K562 (cell line): ENCODE measurements at regions not wholly inside any gene's neighbourhood (a gene's known extent, or its start where the extent isn't known, plus 50 kb on each side); places are given as distances from the start of the nearest gene placed in this dataset.

Experiments
- ATAC-seq: fragments of 200-7000 bp; cut with Tn5 transposase; 3 replicates; pipeline ENCODE4 v1.9.1; 2020; ENCODE audit warnings: moderate library complexity
- BruUV-seq: library from RNA; stranded (reverse); fragments of 400-500 nt; replicated peaks from 2 replicates; lab custom pipeline; 2021; lab: Mats Ljungman, UMichigan
- CTCF ChIA-PET: fragments of 300-600 bp; formaldehyde crosslinking; extraction: SDS; loops from one replicate; lab custom pipeline; 2021; ENCODE audit warnings: low intra/inter-chr PET ratio; lab: Yijun Ruan, JAX
- POLR2A ChIA-PET: fragments of 300-600, 350-650 bp; sonication (Branson Sonifier 250); formaldehyde crosslinking; extraction: SDS; loops from one replicate; lab custom pipeline; 2021; ENCODE audit warnings: antibody characterized with exemption, inconsistent platforms; lab: Yijun Ruan, JAX
- DNase-seq, 4 experiments: peaks; one replicate each; pipeline versions ENCODE4 v3.0.0 to v3.0.0-alpha.2; 2011 to 2018; ENCODE audit warnings: low spot score in 3 of 4, mixed read lengths in 3 of 4; ENCODE audit errors: extremely low read depth in 1 of 4
- FAIRE-seq: peaks from 2 replicates; lab custom pipeline; 2011; peaks lifted over from hg19 to GRCh38; lab: Jason Lieb, UNC
- H2AFZ ChIP-seq: 2 replicates; pipeline ENCODE4 v1.6.0; 2011; ENCODE audit warnings: low read depth, low read length, control low read depth, inconsistent platforms
- H3K27ac ChIP-seq: fragments of 200-600 bp; 3 replicates; pipeline ENCODE4 v1.8.0; 2011; ENCODE audit warnings: low read depth, mild to moderate bottlenecking, control low read depth, inconsistent platforms, low read length, moderate library complexity, mixed read lengths; ENCODE audit errors: extremely low read depth
- H3K27me3 ChIP-seq, 2 experiments: fragments of 300-600 bp in 1 of 2; 2 replicates in 1 of 2; 3 replicates in 1 of 2; pipeline versions ENCODE4 v1.6.0 to v1.8.0; 2011; ENCODE audit warnings: inconsistent platforms in 2 of 2, low read length in 2 of 2, mild to moderate bottlenecking in 1 of 2, mixed read lengths in 1 of 2, moderate library complexity in 1 of 2; ENCODE audit not compliant: control insufficient read depth in 2 of 2, insufficient read depth in 2 of 2
- H3K36me3 ChIP-seq: fragments of 300-600 bp; 3 replicates; pipeline ENCODE4 v1.8.0; 2011; ENCODE audit warnings: mild to moderate bottlenecking, low read length, inconsistent platforms; ENCODE audit not compliant: control insufficient read depth, insufficient read depth
- H3K4me1 ChIP-seq, 2 experiments: fragments of 200-600 bp in 1 of 2; replicated peaks in 1 of 2; 2 replicates in 1 of 2; 3 replicates in 1 of 2; pipeline versions ENCODE4 v1.5.1 to v1.8.0; 2011; ENCODE audit warnings: inconsistent platforms in 2 of 2, low read length in 2 of 2, mild to moderate bottlenecking in 1 of 2, mixed read lengths in 1 of 2, moderate library complexity in 1 of 2; ENCODE audit not compliant: control insufficient read depth in 2 of 2, insufficient read depth in 2 of 2
- H3K4me2 ChIP-seq: 2 replicates; pipeline ENCODE4 v1.6.1; 2011; ENCODE audit warnings: low read length, control low read depth, inconsistent platforms, mixed read lengths; ENCODE audit not compliant: insufficient read depth
- H3K4me3 ChIP-seq: fragments of 200-600 bp; sonication (generic), shearing (Covaris generic); 2 replicates; pipeline ENCODE4 v1.5.1; 2016; ENCODE audit warnings: control low read depth, inconsistent platforms
- H3K79me2 ChIP-seq: fragments of 200-600 bp; 3 replicates; pipeline ENCODE4 v1.8.0; 2011; ENCODE audit warnings: low read length, inconsistent platforms; ENCODE audit not compliant: control insufficient read depth, insufficient read depth
- H3K9ac ChIP-seq, 2 experiments: 2 replicates each; pipeline versions ENCODE4 v1.6.0 to v1.6.1; 2011; ENCODE audit warnings: low read depth in 2 of 2, low read length in 2 of 2, control low read depth in 1 of 2, inconsistent platforms in 1 of 2, mild to moderate bottlenecking in 1 of 2, mixed read lengths in 1 of 2; ENCODE audit not compliant: insufficient read depth in 1 of 2
- H3K9me1 ChIP-seq: one replicate; pipeline ENCODE4 v1.6.0; 2011; ENCODE audit warnings: inconsistent platforms, mild to moderate bottlenecking, low read length, moderate library complexity; ENCODE audit not compliant: control insufficient read depth, insufficient read depth
- H3K9me3 ChIP-seq: replicated peaks from 2 replicates; pipeline ENCODE4 v1.5.1; 2011; ENCODE audit warnings: low read depth, low read length, inconsistent platforms; ENCODE audit not compliant: control insufficient read depth, insufficient read depth
- H4K20me1 ChIP-seq: replicated peaks from 2 replicates; pipeline ENCODE4 v1.6.1; 2011; ENCODE audit warnings: low read length, inconsistent platforms, mixed read lengths; ENCODE audit not compliant: control insufficient read depth, insufficient read depth
- KDM1A ChIP-seq, 2 experiments: fragments of 450-650 bp; IDR thresholded peaks; 2 replicates each; pipeline ENCODE4 v1.6.1; 2016; ENCODE audit warnings: mild to moderate bottlenecking in 2 of 2
- SIRT6 ChIP-seq: IDR thresholded peaks from one replicate; pipeline ENCODE4 v1.6.1; 2012; ENCODE audit warnings: low read depth, mild to moderate bottlenecking, control low read depth, inconsistent platforms, low read length, moderate library complexity
- SP2 ChIP-seq: IDR thresholded peaks from 2 replicates; pipeline ENCODE4 v1.6.1; 2011; ENCODE audit warnings: mild to moderate bottlenecking, low read depth, low read length, moderate library complexity; ENCODE audit not compliant: poor library complexity, severe bottlenecking; ENCODE audit errors: extremely low read depth
- SRSF7 ChIP-seq: fragments of 200-400 bp; formaldehyde crosslinking; optimal IDR thresholded peaks from 2 replicates; pipeline ENCODE3; 2017; ENCODE audit warnings: mild to moderate bottlenecking, low read depth, low read length
- TSHZ1 ChIP-seq: fragments of 250-450 bp; sonication (Bioruptor Pico); IDR thresholded peaks from 2 replicates; pipeline ENCODE4 v1.4.0; 2020; ENCODE audit warnings: mild to moderate bottlenecking, moderate library complexity
- U2AF1 ChIP-seq: fragments of 200-400 bp; formaldehyde crosslinking; optimal IDR thresholded peaks from 2 replicates; pipeline ENCODE3; 2017; ENCODE audit warnings: mild to moderate bottlenecking, low read depth, low read length, moderate library complexity
- WGBS: fragments of 100-300 bp; shearing (Covaris generic); methylation state at CpG from one replicate; pipeline ENCODE4 v1.1.6; 2016; ENCODE audit warnings: low coverage, mixed read lengths; ENCODE audit not compliant: insufficient coverage; ENCODE audit errors: missing lambda C conversion rate; 5-methylcytosine and 5-hydroxymethylcytosine counted together
- in situ Hi-C: fragments of 300-500 bp; cut with MboI; formaldehyde crosslinking; loops from 4 replicates; pipeline ENCODE4 v1.15.0; 2018; ENCODE audit warnings: inconsistent platforms, mixed read lengths
- intact Hi-C: fragments of 100-400 bp; cut with micrococcal nuclease; formaldehyde crosslinking; loops from 2 replicates; pipeline ENCODE4 v1.14.2; 2022

DNA sequence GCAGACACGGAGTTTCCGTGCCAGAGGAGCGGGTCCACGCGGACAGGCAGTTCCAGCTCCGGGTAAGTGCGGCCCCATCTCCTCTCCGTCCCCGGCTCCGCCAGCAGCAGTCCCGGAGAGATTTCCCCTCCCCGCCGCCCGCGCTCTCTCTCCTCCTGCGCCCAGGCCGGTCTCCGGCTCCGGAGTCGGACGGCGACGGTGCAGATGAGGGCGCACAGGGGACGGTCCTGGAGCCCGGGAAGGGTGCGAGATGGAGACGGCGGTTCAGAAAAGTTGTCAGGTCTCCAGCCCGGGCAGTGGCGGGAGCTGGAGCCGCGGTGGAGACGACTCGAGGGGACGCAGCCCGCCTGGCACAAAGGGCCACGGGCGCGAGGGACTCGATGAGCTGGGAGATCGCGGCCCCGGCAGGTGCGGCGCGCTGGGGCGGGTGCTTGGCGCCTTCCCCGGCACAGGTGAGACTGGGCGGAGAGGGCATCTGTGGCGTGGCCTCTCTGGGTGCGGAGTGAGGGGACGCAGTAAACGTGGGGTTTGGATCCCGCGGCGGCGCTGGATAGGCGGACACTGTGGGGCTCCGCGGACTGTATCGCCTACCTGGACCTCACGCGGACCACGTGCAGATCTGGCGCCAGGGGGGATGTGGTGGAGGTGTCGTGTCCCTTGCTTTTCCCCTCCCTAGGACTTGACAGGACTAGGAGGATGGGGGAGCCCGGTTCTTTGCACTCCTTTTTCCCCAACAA, 1540.3 kb upstream of the TMEM132C start:
- Histone ChIP-seq H3K36me3 (no peaks in the 10 kb centered on the region), H3K9ac (no peak overlapping the region), H3K79me2 (no peaks in the 10 kb centered on the region), H3K4me2 (no peak overlapping the region), H3K4me1 (peaks cover 0 to 3% of the 10 kb centered on the region in 2 experiments; a peak in 2 of 5 replicates), H3K4me3 (no peak overlapping the region), H3K9me3 (no peaks in the 10 kb centered on the region), H2AFZ (no peak overlapping the region), H3K27ac (no peak overlapping the region), H3K9me1 (no peaks in the 10 kb centered on the region), H3K27me3 (peaks cover 5 to 24% of the 10 kb centered on the region in 2 experiments; a peak in 3 of 5 replicates), H4K20me1 (no peaks in the 10 kb centered on the region)
- no peak for ATAC-seq
- ChIA-PET CTCF (no interaction called here), POLR2A (no interaction called here)
- in situ Hi-C loops (no loop called here), intact Hi-C loops (no loop called here)
- TF ChIP-seq SRSF7, result no peak
- TF ChIP-seq U2AF1, result no peak
- no peak for TF ChIP-seq TSHZ1 (CRISPR knock-in tag)
- TF ChIP-seq SP2, result no peak
- TF ChIP-seq SIRT6, result no peak
- no peak for TF ChIP-seq KDM1A (IDR thresholded peaks at IDR 0.05)
- no peak for FAIRE-seq
- DNase-seq, result no peak
- WGBS, result 4% methylated on average over 45 of the region's 69 CpGs
- no TSS peak for BruUV-seq
